NCI-H510A treated with DMSO at 0.1 percent for 48 hours (cell line): ENCODE measurements at regions not wholly inside any gene's neighbourhood (a gene's known extent, or its start where the extent isn't known, plus 50 kb on each side); places are given as distances from the start of the nearest gene placed in this dataset.

Experiments
- DNase-seq: peaks from one replicate; lab custom pipeline; 2025; lab: John Stamatoyannopoulos, UW

DNA sequence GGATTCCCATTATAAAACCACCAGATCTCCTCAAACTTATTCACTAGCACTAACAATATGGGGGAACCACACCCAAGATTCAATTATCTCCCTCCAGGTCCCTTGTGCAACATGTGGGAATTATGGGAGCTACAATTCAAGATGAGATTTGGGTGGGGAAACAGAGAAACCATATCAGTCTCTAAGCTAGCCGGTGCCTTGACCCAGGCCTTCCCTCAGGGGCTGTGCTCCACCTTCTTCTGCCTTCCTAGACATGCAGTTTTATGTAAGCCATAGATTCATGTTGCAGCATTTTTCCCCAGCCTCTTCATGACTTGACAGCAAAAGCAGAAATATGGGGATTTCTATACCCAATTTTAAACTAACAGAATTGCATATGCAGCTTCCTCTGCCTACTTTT is 559.2 kb downstream of the TNS1 start:
- no peak for DNase-seq

DNA sequence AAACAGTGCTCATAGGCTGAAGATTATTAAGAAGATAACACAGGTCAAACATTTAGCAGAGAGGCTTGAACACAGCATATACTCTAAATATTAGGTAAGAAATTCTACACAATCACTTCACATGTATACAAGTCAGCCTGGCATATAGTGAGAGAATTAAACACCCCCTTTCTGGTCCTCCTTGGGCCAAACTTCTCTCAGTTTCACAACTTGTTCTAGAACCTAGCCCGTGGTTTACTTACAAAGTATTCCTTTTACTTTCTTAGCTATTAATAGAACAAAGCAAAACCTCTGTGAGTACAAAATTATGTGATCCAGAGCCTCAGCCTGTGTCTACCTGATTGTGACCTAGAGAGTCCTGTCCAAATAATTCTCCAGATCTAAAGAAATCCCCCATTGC is 562.8 kb downstream of the TNS1 start:
- no peak for DNase-seq

DNA sequence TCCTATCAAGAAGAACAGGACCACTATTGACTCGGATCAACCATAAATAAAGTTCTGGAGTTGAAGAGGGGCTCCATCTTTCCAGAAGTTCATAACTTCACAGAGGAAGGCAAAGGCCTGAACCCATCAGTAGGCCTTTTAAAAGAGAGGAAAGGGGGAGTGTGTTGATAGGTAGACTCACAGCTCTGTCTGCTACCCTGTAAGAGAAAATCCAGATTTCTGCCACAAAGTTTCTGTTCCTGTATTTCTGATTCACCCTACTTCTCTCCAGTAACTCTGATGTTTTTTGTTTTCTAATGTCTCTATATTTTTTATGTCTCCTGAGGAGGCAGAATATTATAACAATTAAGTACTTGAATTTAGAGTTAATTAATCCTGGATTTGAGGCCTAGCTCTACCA is 564.0 kb downstream of the TNS1 start:
- DNase-seq, result no peak

DNA sequence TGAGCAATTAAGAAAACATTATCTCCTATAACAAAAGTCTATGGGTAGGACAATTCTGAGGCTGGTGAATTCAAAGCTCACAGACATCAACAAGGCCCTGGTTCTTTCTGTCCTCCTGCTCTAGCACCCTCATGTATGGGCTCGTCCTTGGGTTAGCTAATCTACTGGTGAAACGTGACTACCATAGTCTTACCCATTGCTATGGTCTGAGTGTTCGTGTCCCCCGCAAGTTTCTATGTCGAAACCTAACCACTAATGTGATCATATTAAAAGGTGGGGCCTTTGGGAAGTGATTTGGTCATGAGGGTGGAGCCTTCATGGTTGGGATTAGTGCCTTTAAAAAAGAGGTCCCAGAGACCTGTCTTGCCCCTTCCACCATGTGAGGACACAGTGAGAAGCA is 564.7 kb downstream of the TNS1 start:
- DNase-seq, result no peak

DNA sequence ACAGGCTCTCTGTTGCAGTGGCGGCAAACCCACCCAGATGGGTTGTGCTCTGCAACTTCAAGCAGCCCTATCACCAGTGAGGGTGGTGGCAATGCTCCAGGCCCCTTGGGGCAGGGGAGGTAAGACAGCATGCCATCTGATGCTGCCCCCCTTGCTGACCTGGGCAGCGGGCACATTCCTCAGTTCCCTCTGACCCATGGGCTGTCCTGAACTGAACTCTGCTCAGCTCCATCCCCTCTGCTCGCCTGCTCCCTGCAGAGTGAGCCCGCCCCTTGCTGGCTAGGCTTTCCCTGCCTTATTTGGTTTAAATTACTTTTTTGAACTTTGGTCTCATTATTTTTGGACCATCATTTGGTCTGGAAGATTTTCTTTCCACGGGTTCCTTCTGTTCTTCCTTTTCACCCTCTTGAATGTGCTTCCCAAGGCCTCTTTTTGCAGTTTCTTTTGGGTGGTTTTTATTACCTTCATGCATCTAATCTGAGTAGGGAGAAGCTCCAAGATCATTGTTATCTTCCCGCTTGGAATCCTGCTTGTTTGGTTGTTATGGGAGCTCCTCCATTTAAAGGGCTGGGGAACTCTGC is 565.4 kb downstream of the TNS1 start:
- DNase-seq, result no peak

DNA sequence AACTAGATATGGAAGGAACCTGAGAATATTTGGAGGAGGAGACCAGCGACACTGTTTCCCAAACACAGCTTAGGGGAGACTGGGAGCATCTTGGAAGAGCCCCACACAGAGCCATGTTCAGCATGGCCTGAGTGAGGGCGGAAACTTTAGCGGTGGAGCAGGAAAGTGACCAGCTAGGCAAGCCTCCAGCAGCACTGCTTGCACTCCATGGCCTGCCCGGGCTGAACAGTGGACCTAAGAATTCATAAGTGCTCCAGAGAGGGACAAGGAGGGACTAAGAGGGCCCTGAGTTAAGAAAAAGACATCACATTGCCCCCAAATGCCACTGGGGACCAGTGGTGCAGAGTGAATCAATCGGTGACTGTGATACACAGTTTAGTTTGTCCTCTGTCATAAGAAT is 566.4 kb downstream of the TNS1 start:
- DNase-seq, result no peak

DNA sequence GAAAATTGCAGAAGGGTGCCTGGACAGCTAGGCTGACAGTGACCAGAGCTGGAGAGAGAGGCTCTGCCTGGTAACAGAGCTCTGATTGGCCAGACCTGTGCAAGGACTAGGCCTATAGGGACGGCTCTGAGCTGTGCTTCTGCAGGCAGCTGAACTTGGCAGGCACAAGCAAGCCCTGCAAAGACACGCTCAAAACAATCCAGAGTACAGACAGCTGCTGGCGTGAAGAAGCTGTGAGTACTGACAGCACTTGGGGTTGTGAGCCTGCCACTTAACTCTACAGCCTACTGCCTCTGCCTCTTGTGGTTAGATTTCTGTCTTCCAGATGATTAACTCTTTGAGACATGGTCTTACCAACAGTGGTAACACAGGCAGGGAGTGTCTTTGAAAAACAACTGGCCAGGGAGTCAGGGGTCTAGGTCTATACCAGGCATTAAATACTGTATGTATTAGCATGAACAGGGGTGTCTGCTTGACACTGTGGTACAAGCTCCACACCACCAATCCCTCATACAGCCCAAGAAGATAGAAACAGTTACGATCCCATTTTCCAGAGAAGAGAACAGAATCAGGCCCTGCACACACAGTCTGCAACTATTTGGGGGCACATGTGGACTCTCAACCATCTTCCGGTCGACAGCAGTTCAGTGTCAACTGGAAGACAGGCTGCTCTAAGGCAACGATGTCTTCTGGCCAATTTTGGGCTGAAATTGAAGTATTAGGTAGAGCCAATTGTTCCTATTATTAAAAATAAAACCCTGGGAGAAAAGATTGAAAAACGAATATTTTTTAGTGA is 568.4 kb downstream of the TNS1 start:
- peak; percentile 94 for DNase-seq

DNA sequence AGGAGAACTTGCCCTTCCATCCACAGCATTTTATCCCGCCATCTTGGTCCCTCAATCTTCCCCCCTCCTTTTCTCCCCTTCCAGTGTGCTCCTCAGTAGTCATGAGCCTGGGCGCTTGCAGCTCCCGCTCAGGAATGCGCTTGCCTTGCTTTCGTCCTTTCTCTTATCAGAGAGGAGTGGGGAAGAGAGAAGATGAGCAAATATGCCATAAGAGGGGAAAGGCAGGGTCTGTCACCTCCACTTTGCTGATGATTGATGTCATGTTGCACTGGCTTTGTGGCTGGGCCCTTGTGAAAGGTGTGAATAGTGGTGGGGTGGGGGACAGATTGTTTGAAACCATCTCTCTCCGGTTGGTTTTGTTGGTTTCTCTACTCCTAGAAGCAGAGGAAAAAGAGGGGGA is 569.3 kb downstream of the TNS1 start:
- peak; percentile 48 for DNase-seq

DNA sequence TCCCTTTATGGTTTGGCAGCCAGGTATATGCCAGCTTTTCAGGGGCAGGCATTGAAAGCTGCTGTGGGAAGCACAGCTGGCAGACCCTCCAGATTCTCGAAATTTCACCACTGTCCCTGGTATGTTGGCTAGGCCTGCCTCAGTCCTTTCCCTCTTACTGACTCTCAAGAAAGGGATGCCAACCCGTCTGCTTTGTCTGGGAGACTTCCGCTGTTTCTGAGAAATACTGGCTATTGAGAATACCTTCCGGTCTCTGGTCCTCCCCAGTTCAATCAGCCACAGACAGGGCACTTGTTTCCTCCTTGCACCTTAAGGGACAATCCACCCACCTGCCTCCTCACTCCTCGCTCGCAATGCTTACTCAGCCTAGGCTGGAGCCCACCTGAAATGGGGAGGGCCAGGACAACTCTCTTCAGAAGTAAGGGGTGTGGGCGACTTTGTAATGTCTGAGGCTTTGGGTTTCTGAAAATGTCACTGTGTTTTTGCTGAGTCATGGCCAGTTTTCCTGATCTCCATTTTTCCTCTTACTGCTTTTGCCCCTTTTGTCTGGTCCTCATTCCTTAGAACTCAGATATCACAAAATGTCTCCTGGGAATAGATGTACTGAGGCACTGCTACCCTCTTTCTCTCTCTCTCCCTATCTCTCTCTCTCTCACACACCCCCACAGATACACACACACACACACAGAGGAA is 571.1 kb downstream of the TNS1 start:
- no peak for DNase-seq

DNA sequence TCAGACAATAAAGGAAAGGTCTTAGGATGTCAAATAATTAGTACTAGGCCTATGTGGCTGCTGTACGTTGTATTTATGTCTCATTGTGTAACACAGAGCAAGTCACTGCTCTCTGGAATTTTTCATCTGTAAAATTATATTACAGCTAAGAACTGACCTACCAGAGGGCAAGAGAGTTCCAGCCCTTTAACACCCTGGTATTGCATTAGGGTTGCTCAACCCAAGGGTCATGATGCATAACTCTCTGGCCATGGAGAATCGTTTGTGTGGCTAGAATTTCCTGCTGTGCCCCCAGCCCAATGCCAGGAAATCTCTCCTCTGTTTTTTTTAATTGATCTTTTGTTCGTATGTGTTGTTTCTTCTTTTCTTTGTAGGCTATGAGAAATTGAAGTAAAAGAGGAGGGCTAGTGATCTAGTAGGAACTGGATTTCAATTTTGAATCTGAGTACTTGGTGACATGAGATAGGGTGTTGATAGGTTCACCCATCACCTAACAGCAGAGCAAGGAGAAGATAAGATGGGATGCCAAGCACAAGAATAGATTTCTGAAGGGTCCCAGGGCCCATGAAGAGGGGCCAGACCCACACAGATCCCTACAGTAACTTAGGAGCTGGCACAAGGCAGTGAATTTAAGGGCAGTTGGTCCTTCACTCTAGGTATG is 571.2 kb upstream of the TNP1 start:
- no peak for DNase-seq

DNA sequence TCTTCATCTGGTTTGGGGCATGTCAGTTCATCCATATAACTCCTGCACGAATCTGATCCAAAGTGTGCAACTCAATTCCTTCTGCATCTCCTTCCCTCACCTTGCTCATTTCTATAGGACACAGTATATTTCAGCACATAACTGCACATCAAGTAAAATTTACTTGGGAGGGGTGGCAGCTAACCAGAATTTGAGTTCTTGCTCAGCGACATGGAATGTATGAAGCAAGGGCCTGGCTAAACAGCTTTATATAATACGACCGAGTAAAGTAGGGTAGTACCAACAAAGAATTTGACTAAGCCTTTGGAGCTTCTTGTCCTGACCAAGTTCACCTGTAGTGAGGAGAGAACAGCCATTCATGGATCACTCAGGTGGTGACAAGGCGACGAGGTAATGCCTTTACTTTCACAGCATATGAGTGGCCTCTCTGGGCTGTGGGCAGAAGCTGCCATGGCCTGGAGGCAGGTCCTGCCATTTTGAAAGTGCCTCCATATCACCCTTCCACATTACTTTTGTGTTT is 570.2 kb upstream of the TNP1 start:
- no peak for DNase-seq

DNA sequence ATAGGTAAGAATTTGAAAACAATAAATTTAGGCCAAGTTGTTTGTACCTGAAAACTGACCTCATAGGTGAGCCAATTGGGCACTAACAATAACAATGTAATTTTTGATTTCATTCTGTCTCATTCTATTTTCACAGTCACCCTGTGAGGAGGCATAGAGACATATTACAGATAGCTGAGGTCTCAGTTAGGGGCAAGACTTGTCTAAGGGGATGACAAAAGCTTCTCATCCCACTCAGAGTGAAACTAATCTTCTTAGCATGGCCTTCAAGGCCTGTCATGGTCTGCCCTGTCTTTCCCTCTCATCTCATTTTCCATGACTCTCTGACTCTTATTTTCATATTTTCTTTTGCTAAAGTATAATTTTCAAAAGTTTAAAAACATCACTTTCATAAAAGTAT is 562.0 kb upstream of the TNP1 start:
- no peak for DNase-seq

DNA sequence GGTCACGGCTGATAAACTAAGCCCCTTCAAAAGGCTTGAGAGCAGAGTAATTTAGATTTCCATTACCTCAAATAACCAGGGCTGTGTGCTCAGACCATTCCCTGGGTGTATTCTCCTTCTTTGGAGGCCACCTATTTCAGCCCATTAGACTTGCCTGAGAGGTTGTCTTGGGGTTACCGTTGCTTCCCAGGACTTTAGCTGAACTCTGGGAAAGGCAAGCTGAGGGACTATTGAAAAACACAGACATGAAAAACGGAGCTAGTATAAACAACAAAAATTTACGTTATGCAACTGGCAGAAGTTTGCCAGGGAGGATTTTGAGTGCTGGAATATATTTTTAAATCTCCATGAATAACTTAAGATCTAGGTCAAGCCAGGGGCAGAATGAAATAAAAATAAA is 561.0 kb upstream of the TNP1 start:
- DNase-seq, result no peak

DNA sequence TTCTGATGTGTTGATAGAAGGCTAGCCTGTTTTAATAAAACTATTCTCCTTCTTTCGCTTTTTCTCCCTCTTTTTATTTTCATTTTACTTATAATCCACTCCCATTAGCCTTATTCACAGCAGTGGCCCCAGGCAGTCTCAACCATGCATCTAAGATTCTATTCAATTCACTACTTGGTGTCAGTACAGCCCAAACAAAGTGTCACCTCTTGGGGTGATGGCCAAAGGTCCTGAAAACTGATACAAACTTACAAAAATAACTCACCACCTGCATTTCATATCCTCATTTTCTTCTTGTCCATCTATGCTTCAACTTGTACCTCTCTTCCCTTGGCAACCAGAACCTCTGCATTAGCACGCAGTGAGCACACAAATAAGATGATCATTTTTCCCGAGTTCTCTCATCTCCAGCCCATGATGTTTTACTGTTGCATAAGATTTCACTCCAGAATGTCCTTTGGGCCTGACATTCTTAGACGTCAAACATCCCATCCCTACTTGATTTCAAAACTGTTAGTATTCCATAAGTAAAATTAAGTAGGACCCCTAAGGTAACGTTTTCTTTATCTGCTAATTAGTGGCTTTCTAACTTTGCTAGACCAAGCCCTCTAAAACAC is 559.3 kb upstream of the TNP1 start:
- DNase-seq, result no peak

DNA sequence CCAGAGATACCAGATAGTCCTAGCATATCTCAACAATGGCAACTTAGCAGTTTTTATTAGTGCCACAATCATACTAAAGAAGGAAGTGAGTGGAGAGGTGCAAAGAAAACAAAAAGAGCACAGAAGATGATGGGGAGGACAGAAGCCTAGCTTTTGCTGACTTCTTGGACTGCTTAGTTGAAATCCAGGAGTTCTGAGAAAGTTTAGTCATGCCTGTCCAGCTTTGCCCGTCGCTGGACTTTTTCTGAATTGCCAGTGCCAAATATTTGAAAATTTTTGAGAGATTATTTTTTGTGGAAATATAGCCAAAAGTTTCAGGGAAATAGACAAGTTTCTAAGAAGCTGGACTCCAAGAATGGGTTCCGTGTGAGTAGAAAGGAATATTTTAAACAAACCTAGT is 558.7 kb upstream of the TNP1 start:
- no peak for DNase-seq

DNA sequence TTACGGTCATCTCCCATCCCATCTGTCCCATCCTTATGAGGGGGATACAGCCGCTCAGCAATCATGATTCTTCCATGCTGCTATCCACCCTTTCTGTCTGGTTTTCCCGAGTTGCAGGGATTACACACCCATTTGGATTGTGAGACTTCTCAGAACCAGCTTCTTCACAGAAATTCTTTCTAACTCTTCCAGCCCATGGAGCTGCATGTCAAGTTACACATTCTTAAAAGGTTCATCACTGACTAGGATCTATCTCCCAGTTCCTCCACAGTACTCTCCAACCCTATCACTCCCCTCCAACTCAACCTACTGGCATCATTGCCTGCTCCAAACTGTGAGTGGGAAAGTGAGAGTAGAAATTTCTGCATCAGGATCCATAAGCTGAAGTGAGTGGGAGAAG is 558.2 kb upstream of the TNP1 start:
- no peak for DNase-seq

DNA sequence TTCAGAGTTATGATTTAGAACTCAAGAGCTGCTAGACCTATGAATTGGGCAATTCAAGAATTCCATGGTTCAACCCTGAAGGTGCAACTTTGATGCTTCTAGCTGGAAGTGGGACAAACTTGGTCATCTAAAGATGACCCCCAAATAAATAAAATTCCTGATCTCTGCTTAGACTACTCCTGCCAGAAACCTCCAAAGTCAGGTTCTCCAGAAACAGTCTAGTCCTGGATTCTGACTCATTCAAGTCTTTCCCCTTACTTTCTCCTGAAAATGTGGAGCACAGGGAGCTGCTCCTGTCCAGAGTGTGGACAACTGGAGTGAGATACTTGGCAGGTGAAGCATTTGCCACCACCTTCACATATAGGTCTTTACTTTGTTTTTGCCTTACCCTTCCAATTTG is 557.7 kb upstream of the TNP1 start:
- no peak for DNase-seq

DNA sequence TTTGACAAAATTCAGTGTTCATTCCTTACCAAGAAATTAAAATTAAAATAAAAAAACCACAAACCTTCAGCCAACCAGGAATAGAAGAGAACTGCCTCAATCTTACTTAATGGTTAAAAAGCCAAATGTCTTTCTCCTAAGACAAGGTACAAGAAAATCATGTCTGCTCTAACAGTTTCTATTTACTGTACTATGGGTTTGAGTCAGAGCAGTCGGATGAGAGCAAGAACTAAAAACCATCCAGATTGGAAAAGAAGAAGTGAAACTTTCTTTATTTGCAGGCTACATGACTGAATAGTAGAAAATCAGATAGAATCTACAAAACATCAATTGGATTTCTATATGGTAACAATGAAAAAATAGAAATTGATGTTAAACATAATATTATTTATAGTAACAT is 555.5 kb upstream of the TNP1 start:
- no peak for DNase-seq

DNA sequence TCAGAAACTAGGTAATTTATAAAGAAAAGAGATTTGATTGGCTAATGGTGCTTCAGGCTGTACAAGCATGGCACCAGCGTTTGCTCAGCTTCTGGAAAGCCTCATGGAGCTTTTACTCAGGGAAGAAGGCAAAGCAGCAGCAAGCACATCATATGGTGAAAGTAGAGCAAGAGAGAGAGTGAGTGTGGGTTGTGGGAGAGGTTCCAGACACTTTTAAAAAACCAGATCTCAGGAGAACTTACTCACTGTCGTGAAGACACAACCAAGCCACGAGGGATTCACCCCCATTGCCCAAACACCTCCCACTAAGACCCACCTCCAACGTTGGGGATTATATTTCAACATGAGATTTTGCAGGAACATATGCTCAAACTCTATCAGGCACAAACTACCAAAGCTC is 554.6 kb upstream of the TNP1 start:
- DNase-seq, result no peak

DNA sequence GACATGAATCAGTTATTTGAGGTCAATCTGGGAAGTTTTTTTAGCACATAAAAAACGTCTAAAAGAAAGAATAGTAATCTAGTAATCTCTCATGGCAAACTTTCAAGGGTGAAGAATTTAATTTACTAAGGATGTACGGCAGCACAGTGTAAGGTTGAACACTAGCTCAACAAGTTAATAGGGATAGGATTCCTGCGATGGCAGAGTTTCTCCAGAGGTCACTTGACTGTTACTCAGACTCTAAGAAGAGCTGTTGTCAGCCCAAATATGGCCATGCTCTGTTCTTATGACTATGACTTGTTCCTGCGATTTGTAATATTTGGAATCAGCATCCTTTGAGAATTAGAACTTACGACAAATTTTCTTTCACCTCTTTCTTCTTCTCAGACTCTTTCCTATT is 553.3 kb upstream of the TNP1 start:
- DNase-seq, result no peak

DNA sequence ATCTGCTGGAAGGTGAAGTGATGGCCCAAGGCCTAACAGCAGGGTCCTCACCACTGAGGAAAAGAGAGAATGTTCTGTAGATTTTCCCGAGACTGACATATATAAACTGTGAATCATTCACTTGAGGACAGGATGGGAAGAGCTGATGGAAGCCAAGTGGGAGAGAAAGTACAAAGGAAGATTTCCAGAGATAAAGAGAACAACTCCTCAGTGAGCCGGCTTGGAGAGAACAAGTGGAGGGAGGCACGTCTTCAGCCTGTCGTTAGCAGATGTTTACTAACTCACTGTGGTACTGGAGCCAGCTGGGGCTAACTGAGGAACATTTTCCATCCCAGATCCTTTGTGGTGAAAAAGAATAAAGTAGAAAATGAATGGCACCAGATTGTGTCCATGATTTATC is 552.9 kb upstream of the TNP1 start:
- no peak for DNase-seq

DNA sequence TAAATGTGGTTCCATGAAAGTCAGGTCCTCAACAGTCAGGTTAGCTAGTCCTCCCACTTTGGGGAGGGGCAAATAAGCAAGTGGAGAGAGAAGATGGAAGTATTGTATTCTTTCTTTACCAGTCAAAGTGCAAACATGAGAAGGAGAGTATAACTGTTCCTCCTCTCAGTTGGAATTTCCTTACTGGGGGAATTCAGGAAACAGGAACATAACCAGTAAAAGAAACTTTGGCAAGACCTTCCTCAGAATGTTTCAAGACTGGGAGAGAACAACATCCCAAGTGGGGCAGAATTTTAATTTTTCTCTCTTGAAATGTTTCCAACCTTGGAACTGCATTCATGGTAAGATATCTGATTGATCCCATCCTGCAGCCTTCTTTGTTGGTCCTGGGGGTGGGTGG is 552.4 kb upstream of the TNP1 start:
- no peak for DNase-seq

DNA sequence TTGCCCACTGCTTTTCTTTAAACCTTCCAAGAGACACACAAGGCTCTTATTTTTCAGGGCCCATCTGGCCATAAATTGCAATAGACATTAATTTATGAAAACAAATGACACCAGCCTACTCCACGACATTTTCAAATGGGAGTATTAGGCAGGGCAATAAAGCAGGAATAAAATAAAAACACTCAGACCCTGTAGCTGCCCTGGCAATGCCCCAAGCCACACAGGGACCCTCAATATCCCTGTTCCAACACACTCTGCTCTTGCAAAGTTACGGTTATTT is 550.8 kb upstream of the TNP1 start:
- DNase-seq, result no peak
